ENCODE measurements at regions not wholly inside any gene's neighbourhood (a gene's known extent, or its start where the extent isn't known, plus 50 kb on each side); places are given as distances from the start of the nearest gene placed in this dataset.

- TF ChIP-seq ZFX (IDR thresholded peaks at IDR 0.05; ENCODE audit: borderline replicate concordance) = no peak
- no peak for TF ChIP-seq CTCF (IDR thresholded peaks at IDR 0.05)
These were observed 204.8 kb upstream of the MEF2C start for GRCh38 chr5:89087551-89088318.

GRCh38 chr5:89087128-89087527, 204.1 kb upstream of the MEF2C start:
- H3K27ac ChIP-seq = no peak overlapping the region
- no peak for TF ChIP-seq CTCF (IDR thresholded peaks at IDR 0.05)

More at GRCh38 chr5:89087551-89088318, 204.8 kb upstream of the MEF2C start:
- H3K27ac ChIP-seq = no peak overlapping the region

- TF ChIP-seq ZFX (IDR thresholded peaks at IDR 0.05; ENCODE audit: borderline replicate concordance) (no peak), CTCF (IDR thresholded peaks at IDR 0.05) (no peak)
- H3K27ac ChIP-seq = no peak overlapping the region
These were observed 203.6 kb upstream of the MEF2C start for GRCh38 chr5:89086390-89087086.

GRCh38 chr5:89083791-89084190, 200.8 kb upstream of the MEF2C start:
- TF ChIP-seq ZFX (IDR thresholded peaks at IDR 0.05; ENCODE audit: borderline replicate concordance) (no peak), CTCF (IDR thresholded peaks at IDR 0.05) (no peak)
- no peak overlapping the region for H3K27ac ChIP-seq

- TF ChIP-seq CTCF (IDR thresholded peaks at IDR 0.05) (no peak), ZFX (IDR thresholded peaks at IDR 0.05; ENCODE audit: borderline replicate concordance) (no peak)
These were observed 198.4 kb upstream of the MEF2C start for GRCh38 chr5:89081360-89081759.

GRCh38 chr5:89080467-89081116, 197.6 kb upstream of the MEF2C start:
- no peak overlapping the region for H3K27ac ChIP-seq
- no peak for TF ChIP-seq CTCF (IDR thresholded peaks at IDR 0.05)
- TF ChIP-seq ZFX (IDR thresholded peaks at IDR 0.05; ENCODE audit: borderline replicate concordance) = no peak

More at GRCh38 chr5:89081360-89081759, 198.4 kb upstream of the MEF2C start:
- H3K27ac ChIP-seq = no peak overlapping the region
